HG02759 (cell line): ENCODE measurements at regions not wholly inside any gene's neighbourhood (a gene's known extent, or its start where the extent isn't known, plus 50 kb on each side); places are given as distances from the start of the nearest gene placed in this dataset.
"Not testable (repeated sequence)": the region's sequence is repeated elsewhere in the genome, so short reads cannot be mapped to it uniquely, and the experiment has no call there.

ENCODE experiments used
- ATAC-seq: cut with Tn5 transposase; IDR thresholded peaks from one replicate; pipeline ENCODE4 v1.9.1; 2021; ENCODE audit warnings: mild to moderate bottlenecking, moderate library complexity; ENCODE audit not compliant: unreplicated experiment

DNA sequence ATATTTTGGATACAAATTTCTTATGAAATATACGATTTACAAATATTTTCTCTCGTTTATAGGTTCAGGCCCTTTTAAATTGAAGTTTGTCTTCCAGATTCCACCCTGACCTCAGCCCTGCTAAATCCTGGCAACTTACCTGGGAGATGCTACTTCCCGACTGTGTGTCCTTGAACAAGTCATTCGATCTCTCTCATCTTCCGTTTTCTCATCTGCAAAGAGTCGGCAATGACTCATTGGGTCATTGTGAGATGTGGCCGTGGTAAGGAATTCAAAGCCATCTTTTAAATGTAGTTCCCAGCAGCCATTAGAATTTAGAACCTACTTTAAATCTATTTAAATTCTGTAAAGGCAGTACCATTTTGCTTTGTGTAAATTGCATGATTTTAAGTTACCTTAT is 72.5 kb downstream of the LHX2 start:
- ATAC-seq = no peak

- no peak for ATAC-seq
Measured at GRCh38 chr9:124087226-124087625, 75.7 kb downstream of the LHX2 start.

- no peak for ATAC-seq
Measured at GRCh38 chr9:124088476-124088837, 76.9 kb downstream of the LHX2 start.

DNA sequence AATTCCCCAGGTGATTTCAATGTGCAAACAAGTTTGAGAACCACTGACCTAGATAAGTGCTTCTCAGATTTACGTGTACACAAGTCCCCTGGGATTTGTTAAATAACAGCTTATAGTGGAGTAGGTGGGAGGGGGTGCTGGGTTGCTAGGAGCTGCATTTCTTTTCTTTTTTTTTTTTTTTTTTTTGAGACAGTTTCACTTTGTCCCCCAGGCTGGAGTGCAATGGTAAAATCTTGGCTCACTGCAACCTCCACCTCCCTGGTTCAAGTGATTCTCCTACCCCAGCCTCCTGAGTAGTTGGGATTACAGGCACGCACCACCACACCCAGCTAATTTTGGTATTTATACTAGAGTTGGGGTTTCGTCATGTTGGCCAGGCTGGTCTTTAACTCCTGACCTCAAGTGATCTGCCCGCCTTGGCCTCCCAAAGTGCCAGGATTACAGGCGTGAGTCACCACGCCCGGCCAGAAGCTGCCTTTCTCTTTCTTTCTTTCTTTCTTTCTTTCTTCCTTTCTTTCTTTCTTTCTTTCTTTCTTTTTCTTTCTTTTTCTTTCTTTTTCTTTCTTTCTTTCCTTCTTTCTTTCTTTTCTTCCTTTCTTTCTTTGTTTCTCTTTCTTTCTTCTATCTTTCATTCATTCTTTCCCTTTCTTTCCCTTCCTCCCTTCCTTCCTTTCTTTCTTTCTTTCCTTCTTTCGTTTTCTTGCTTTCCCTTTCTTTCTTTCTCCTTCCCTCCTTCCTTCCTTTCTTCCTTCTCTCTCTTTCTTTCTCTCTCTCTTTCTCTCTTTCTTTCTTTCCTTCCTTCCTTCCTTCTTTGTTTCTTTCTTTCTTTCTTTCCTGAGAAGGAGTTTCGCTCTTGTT is 78.3 kb downstream of the LHX2 start:
- ATAC-seq = peak; percentile 71

DNA sequence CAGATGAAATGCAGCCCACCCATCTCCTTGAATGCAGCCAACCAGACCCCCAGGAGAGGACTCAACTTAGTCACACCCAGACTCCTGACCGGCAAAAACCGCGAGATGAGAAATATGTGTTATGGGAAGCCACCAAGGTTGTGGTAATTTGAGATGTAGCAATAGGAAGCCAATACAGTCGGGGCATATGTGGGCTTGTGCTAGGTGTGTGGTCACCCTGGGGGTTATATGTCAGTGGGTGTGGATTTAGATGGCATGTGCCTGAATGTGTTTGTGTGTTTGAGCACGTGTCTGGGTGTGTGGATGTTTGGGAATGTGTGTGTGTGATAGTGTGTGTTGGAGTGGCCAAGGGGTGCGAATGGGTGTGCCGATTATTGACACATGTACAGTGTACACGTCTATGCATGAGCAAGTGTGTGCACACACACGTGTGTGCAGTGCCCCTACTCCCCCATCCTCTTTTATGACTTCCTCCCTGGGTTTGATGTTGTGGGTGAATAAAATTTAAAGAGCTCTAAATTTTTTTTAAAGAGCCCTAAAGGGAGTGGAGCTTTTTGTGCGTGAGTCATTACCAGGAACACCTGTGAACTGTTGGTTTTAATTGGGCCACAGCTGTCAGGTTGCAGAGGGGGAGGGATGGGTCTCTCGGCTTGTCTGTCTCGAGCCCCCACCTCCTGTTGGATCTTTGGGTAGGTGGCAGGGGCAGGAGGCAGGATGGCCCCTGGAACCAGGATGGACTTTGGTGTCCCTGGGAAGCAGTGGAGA is 86.8 kb downstream of the LHX2 start:
- ATAC-seq = no peak

- no peak for ATAC-seq
Measured at GRCh38 chr9:124099860-124100259, 88.3 kb downstream of the LHX2 start.

- no peak for ATAC-seq
Measured at GRCh38 chr9:124101215-124101968, 89.8 kb downstream of the LHX2 start.

DNA sequence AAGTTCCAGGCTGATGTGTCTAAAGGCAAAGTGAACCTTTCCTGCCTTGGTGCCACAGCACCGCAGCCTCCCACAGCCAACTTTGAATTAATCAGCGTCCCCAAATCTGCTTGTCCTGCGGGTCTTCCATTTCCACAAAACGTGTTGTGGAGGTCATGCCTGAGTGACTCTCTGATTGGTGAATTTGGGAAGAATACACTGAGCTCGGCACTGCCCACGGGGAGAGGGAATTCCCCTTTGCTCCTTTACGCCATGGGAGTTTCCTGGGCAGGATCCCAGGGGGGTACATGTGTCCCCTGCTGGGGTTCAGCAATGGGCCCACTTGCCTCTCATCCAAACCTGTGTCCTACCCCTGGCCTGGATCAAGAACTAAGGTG is 90.4 kb downstream of the LHX2 start:
- ATAC-seq = no peak

DNA sequence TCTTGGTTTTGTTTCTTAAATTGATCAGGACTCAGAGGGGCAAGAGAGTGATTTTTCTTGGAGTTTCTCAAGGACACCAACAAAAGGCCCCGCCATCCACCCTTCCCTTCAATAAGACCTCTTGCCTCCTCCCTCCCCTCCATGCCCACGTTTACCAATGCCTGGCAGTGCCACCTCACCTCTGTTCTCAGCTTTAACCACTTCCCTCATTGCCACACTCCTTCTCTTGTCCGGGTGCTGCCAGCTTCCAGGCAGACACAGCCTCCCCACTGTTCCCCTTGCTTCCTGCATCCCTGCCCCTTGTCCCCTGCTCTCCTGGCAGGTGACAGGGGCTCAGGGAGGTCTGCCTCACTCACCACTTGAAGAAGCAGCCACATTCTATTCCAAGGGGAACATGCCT is 90.8 kb downstream of the LHX2 start:
- no peak for ATAC-seq

- ATAC-seq = no peak
Measured at GRCh38 chr9:124105266-124105665, 93.7 kb downstream of the LHX2 start.

- ATAC-seq = no peak
Measured at GRCh38 chr9:124108216-124108615, 96.6 kb downstream of the LHX2 start.

DNA sequence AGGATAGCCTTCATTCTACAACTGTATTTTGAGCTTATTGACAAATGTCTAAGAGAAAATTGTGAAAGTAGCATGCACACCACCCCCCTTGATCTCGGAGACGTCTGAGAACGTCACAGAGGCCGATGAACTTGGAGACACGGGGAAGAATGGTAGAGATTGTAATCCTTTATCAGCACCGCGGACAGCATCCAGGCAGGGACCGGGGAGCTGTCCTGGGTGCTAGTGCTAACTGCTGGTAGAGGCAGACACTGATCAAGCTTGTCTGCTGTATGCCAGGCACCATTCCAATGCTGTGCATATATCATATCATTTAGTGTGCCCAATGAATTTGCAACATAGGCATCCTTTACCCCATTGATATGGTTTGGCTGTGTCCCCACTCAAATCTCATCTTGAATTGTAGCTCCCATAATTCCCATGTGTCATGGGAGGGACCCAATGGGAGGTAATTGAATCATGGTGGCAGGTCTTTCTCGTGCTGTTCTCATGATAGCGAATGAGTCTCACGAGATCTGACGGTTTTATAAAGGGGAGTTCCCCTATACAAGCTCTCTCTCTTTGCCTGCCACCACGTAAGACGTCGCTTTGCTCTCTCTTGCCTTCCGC is 98.8 kb downstream of the LHX2 start:
- no peak for ATAC-seq

GRCh38 chr9:124116683-124117363 is 105.3 kb downstream of the LHX2 start:
- no peak for ATAC-seq

DNA sequence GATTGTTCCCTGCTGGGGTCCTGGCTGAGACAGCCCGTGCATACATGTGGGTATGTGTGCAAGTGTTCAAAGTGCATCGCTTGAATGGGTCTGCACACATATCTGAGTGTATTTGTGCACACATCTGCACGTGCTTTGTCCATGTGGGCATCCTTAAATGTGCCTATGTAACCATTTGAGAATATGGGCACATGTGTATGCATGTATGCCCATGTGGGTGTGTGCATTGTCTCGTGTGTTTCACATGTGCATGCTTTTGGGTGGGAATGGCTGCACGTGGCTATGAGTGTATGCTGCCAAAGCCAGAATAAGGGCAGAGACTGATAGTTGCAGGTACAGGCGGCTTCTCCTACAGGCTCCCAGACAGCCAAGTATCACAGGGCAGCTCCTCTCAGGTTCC is 107.3 kb downstream of the LHX2 start:
- no peak for ATAC-seq

GRCh38 chr9:124120272-124120671 is 108.7 kb downstream of the LHX2 start:
- ATAC-seq = no peak

DNA sequence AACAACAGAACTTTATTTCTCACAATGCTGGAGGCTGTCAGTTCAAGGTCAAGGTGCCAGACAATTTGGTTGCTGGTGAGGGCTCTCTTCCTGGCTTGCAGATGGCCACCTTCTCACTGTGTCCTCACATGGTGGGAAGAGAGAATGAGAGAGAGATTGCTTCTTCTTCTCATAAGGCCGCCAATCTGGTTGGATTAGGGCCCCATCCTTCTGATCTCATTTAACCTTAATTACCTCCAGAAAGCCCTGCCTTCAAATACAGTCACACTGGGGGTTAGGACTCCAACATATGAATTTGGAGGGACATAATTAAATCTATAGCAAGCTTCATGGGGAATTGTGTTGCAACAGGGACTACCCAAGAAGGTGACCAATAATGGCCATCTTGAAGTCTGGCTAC is 110.2 kb downstream of the LHX2 start:
- ATAC-seq = no peak

DNA sequence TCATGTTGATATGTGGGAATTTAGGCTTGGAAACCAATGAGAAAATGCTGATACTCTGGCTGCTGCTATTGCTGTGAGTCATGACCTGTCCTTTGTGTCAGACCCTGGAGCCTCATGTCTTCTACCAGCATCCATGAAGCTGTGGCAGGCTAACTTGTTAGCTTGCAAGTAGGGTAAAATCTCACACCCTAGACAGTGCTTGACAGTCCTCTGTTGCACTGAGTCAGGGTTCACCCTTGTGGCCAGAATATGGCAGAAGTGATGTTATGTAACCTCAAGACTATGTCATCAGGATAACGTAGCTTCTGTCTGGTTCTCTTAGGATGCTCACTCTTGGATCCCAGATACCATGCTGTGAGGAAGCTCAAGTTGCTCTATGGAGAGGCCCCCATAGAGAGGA is 110.8 kb downstream of the LHX2 start:
- ATAC-seq = no peak

GRCh38 chr9:124122813-124123462 is 111.4 kb downstream of the LHX2 start:
- no peak for ATAC-seq

GRCh38 chr9:124123621-124124020 is 112.1 kb downstream of the LHX2 start:
- ATAC-seq = not testable (repeated sequence)
